G401 (cell line): ENCODE measurements at regions not wholly inside any gene's neighbourhood (a gene's known extent, or its start where the extent isn't known, plus 50 kb on each side); places are given as distances from the start of the nearest gene placed in this dataset.

Experiments used
- DNase-seq: peaks from one replicate; pipeline ENCODE4 v3.0.0-alpha.2; 2015; ENCODE audit warnings: low spot score
- in situ Hi-C: cut with HindIII; loops from 2 replicates; pipeline ENCODE4 v1.10.0; 2016; ENCODE audit warnings: low sequenced_read_pairs, mixed read lengths

GRCh38 chr6:21965953-21966539 is 330.8 kb downstream of the PRL start:
- DNase-seq = no peak
- in situ Hi-C loops = no loop called here

DNA sequence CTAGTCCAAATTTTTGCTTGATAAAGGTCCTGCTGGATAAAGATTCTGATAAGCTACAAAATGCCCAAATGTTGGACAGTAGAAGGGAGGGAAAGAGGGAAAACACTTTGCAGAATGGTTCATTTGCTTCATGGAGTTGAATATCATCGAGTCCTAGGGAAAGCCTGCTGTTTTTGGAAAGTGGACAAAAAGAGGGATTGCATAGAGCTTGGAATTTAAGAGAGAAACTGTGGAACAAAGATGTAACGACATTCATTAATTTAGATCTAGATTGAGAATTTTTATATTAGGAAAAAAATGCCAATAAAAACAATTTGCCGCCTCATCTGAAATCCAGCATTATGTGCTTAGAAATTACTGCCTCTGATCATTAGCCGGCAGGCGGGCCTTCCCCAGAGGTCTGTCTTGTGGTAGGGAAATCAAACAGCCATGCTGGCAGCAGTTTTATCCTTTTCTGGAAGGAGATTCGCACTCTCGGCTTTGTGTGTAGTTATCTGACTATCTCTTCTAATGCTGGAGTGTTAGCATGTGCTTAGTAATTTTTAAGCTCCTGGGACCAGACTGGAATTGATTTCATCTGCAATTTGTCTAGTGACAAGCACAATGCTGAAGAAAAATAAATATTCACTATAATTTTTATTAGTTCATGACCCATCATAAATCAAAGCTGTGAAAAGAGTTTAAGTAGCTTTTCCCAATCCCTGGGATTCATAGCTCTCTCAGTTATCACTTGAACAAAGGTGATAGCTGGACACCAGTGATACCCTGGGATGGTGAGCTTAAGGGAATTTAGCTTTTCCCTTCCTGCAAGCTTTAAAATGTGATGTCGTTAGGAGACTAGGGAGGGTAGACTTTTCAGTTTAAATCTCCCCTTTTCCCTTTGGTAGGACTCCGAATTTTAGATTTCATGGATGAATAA is 329.5 kb downstream of the PRL start:
- in situ Hi-C loops = no loop called here
- DNase-seq = no peak

DNA sequence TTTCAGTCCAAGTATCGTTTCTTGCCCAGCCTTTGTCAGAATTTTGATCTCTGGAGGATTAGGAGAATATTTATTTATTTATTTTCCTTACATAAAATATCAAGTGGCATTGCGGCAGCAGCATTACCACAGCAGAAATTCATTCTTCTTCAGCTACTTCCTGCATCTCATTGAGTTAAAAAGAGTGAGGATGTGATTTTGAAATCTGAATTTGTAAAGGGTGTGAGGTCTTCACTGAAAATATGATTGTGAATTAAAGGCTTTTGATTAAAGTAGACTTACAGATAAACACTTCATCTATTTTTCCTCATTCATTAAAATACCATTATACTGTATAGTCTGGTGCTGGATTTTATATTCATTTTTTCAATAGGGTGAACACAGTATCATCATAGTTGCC is 328.4 kb downstream of the PRL start:
- in situ Hi-C loops = no loop called here
- DNase-seq = no peak

DNA sequence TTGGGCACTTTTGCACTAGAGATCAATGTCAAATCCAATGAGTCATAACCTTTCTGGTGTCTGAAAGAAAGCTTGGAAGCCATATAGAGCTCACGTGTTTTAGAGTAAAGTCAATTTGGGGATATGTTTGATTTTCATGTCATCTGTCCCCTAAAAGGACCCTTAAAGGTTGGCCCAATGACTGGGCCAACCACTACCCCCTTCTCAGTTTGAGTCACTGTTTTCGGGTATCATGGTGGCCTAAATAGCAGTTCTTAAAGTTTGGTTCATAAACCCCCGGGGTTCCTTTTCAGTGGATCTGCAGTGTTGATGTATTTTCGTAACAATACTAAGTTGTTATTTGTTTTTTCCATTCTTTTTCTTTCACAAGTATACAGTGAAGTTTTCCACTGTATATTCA is 327.6 kb downstream of the PRL start:
- in situ Hi-C loops = no loop called here
- no peak for DNase-seq

DNA sequence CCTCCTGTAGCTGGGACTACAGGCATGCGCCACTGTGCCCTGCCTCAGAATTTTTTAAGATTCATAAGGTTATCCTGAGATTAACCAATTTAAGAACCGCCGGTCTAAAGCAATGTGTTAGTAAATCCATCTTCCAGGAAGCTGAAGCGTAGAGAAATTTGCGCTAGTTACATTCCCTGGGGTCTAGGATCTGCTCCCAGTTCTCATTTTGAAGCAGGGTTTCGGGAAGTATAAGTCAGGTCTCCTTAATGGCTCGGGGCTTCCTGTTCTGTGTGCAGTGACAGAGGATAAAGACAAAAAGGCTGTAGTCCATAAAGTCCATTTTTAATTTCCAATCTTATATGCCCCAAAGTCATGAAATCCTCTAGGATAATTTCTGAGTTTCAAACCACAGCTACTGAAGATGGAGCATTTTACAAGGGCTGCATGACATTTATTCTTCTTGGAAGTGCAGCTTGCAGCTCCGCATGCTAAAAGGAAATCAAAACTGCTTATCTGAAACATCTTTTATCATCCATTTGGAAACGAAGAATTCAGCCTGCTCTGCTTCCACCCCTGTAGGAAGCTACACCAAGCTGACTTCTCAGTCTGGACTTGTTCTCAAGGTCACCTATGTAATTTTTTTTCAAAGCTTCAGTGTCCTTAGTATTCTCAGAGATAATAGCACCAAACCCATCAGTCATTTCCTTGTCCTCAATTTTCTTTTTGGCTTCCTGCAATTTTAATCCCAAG is 326.1 kb downstream of the PRL start:
- no peak for DNase-seq
- in situ Hi-C loops = no loop called here

DNA sequence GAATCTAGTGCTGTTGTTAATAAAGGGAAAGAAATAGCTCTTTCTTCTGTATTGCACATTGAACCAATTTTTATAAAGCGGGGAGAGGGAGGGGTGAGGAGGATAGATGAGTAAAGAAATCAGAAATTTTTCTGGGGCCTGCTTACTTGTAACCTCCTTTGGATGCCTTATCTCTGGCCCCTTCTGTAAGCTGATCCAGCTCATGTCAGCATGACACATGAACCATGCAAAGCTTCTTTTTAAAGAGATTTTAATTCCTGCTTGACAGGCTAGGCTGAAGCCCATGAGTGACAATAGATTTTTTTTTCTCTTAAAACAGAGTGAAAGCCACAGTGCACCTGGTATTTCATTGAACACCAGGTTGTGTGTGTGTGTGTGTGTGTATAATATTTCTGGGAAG is 325.3 kb downstream of the PRL start:
- in situ Hi-C loops = no loop called here
- DNase-seq = no peak

- in situ Hi-C loops = no loop called here
- no peak for DNase-seq
These were observed 324.3 kb downstream of the PRL start for GRCh38 chr6:21972516-21972915.

- in situ Hi-C loops = no loop called here
- no peak for DNase-seq
These were observed 319.5 kb downstream of the PRL start for GRCh38 chr6:21977346-21977745.

GRCh38 chr6:21981235-21981833 is 315.5 kb downstream of the PRL start:
- in situ Hi-C loops = no loop called here

DNA sequence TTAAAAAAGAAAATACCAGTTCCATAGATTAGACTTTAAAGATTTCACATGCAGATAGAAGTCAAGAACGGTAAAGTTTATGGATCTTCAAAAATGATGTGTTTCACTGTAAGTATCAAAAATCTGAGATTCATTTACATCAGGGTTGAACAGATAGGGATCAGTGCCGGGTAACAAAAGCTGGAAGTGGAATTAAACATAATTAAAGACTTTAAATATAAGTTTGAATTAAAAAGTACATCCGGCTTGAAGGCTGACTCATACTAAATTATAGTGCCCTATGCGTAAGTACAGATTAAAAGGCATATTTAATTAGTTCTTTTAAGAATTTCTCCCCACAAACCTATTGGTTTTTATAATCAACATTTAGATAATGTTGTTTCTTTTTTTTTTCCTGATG is 312.7 kb downstream of the PRL start:
- DNase-seq = no peak
- in situ Hi-C loops = no loop called here

More at GRCh38 chr6:21981235-21981833, 315.5 kb downstream of the PRL start:
- no peak for DNase-seq

GRCh38 chr6:21984561-21984960 is 312.3 kb downstream of the PRL start:
- no peak for DNase-seq
- in situ Hi-C loops = no loop called here

DNA sequence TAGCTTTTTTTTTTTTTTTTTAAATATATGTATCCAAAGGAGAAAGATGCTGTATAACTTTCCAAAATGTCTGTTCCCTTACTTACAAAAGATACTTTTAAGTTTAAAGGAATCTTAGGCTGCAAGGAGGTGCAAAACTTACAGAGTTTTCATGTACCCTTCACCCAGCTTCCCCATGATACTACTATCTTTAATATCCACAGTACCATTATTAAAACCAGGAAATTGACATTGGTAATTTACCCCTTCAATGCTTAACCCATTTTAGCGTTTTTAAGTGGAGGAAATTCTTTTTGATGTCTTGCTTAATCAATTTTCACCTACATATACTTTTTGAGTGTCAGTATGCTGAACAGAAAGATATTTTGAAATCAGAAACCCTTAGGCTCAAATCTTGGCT is 310.9 kb downstream of the PRL start:
- in situ Hi-C loops = no loop called here
- DNase-seq = no peak

DNA sequence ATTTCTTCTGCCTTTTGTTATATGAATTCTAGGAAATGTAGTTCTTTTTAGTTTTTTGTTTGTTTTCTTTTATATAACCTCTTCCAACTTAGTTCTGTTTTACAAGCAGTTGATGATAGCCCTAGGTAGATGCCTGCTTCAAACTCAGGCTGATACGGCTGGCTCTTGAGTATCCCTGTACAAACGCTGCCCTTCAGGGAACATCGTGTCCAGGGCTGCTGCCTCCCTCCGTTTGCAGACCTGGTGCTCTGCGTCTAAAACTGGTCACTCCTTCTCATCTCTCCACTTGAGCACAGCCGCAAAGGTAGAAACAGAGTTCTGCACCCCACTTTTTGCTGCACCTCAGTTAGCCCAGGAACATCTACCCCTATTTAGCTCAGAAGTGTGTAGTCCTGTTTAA is 310.1 kb downstream of the PRL start:
- in situ Hi-C loops = no loop called here
- DNase-seq = no peak

DNA sequence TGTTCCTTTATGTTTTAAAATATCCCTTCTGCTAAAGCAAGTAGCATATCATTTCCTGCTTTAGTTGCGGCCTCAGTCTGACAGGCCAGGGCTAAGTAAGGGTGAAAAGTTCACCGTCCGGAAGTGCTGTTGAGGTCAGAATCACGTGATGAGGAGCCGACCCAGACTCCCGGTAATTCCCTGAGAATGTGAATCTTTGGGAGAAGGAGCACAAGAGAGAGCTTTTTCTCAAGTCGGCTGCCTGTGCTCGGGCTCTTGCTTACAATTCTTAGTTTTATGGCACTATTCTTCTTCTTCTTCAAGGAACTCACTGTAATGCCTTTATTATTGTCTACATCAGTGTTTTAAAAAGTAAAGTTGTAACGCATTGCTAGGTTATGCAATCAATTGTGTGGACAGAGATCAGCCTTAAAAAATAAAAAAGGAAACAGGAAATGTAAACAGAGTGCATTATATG is 309.3 kb downstream of the PRL start:
- no peak for DNase-seq
- in situ Hi-C loops = no loop called here

- in situ Hi-C loops = no loop called here
- no peak for DNase-seq
These were observed 306.3 kb downstream of the PRL start for GRCh38 chr6:21990577-21990976.

DNA sequence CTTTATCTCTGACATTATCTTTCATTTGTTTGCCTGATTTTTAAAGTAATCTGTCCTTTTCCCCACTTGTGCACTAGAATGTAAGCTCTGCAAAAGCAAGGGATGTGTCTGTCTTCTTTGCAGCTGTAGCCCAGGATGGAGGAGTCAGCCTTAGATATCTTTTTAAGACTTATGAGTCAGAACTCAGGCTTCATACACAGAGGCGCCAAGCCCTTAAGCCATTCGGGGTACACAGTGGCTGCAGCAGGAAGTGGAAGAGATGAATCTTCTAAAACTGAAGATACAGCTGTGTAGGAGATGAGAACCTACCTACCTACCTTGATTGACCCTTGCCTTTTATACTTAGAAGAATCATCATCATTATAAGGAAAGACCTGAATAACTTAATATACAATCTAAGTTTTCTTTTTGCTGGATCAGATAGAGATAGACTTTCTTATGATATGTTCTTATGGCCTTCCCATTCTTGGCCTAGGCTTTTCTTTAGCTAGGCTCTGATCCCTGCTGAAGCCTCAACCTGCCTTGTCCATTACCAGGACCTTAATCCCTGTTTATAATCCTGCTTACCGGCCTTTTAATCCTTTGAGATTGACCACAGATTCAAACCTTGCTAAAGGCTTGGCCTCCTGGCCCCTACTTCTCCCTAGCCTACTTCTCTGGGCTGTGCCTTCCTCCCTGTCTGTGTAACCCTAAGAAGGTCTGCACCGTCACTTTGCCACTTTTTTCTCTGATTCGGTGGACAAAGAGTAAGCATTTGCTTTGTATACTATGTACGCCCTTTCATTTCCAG is 304.5 kb downstream of the PRL start:
- in situ Hi-C loops = no loop called here
- no peak for DNase-seq

GRCh38 chr6:21993841-21994240 is 303.0 kb downstream of the PRL start:
- in situ Hi-C loops = no loop called here
- DNase-seq = no peak

DNA sequence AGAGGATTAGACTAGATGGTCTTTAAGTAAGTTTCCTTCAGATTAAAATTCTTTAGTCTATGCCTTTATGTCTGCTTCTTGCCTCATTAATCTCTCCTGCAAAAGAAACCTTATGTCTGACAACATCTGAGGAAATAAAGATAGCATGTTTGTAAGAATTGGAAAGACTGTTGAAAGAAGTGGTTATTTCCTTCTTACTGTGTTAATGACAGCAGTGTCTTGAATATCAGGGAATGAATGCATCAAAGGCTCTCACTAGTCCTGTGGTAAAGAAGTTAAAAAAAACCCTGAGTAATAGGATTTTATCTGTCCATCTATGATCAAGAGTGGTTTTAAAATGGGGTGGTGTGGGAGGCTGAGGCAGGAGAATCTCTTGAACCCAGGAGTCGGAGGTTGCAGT is 302.0 kb downstream of the PRL start:
- in situ Hi-C loops = no loop called here
- DNase-seq = no peak

- no peak for DNase-seq
- in situ Hi-C loops = no loop called here
These were observed 301.5 kb downstream of the PRL start for GRCh38 chr6:21995318-21995717.
